ENCODE measurements at regions not wholly inside any gene's neighbourhood (a gene's known extent, or its start where the extent isn't known, plus 50 kb on each side); places are given as distances from the start of the nearest gene placed in this dataset.
"Not testable (repeated sequence)": the region's sequence is repeated elsewhere in the genome, so short reads cannot be mapped to it uniquely, and the experiment has no call there.

DNA sequence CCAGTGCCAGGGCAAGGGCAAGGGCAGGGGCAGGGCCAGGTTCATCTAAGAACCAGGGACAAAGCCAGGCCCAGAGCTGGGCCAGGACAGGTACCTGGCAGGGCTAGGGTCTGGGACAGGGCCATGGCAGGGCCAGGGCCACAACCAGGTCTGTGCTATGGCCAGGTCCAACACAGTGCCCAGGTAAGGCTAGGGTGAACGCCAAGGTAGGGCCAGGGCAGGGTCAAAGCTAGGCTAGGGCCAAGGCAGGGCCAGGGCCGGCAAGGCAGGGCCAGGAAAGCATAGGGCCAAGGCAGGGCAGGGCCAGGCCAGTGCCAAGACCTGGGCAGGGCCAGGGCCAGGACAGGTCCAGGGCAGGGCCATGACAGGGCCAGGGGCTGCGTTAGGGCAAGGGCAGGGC, 398.7 kb downstream of the GOLGA6L6 start:
- TF ChIP-seq CTCF, POLR2A (IDR thresholded peaks at IDR 0.05): not testable (repeated sequence)
